GM08714 (cell line): ENCODE measurements at regions not wholly inside any gene's neighbourhood (a gene's known extent, or its start where the extent isn't known, plus 50 kb on each side); places are given as distances from the start of the nearest gene placed in this dataset.

ENCODE experiments used
- H3K4me3 ChIP-seq: fragments of 200-500 bp; sonication (Bioruptor generic); 2 replicates; pipeline ENCODE4 v1.5.1; 2014; ENCODE audit warnings: mild to moderate bottlenecking, low read length, inconsistent platforms
- ZNF274 ChIP-seq: IDR thresholded peaks from 2 replicates; pipeline ENCODE4 v1.6.1; 2012; ENCODE audit warnings: mild to moderate bottlenecking, low read depth, low read length

DNA sequence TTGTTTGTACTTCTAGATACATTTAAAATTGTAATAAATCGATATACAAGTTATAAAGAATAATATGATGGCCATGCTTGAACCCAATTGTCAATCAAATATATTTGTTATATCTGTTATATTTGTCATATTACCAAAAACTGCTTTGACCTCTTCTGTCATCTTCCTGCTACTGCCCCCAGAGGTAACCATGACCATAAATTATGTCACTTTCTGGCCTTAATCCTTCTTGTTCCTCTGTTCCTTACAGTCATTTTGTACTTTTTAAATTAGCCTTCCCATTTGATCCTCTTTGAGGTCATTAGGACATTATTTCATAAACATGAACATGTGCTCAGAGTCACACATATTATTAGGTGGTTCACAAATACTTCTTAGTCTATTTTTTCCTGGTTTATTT is 124.7 kb downstream of the HFE start:
- TF ChIP-seq ZNF274, result no peak
- H3K4me3 ChIP-seq, result no peak overlapping the region

DNA sequence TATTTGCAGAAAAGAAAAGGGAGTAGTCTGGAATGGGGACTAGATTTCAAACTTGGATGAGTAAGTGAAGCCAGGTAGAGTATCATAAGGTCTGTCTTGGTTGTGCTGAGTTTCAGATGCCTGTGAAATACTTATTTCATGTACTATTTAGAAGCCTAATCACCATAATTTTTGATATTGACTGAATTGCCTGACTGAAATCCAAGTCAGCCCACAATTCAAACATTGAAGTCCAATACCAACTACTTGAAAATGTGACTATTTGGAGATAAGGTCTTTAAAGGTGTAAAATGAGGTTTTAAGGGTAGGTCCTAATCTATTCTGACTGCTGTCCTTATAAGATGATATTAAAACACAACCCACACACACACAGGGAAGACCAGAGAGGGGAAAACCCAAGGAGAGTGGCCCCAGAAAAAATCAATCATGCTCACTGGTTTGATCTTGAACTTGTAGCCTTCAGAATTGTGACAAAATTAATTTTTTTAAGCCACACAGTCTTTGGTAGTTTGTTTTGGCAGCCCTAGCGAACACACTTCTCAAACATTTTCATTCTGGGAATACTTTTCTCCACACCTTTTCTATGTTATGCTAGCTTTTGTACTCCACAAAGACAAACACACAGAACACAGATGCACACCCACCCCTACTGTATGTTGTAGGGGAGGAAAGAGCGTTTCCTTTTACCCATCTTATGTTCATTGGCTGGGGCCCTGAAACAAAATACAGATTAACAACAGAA is 126.3 kb downstream of the HFE start:
- no peak overlapping the region for H3K4me3 ChIP-seq
- TF ChIP-seq ZNF274, result no peak

DNA sequence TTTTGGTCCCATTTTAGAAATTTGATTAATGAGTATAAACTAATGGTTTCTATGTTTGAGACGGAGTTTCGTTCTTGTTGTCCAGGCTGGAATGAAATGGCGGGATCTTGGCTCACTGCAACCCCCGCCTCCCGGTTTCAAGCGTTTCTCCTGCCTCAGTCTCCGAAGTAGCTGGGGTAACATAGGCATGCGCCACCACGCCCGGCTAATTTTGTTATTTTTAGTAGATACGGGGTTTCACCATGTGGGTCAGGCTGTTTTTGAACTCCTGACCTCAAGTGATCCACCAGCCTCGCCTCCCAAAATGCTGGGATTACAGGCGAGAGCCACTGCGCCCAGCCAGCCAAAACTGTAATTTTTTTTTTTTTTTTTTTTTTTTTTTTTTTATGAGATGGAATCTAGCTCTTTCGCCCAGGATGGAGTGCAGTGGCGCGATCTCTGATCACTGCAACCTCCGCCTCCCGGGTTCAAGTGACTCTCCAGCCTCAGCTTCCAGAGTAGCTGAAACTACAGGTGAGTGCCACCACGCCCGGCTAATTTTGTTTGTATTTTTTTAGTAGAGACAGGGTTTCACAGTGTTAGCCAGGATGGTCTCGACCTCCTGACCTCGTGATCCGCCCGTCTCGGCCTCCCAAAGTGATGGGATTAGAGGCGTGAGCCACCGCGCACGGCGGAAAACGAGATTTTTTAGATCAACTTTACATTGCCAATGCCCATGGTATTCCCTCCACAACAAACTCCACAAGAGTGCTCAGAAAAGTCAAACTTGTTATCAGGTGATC is 127.8 kb downstream of the HFE start:
- H3K4me3 ChIP-seq, result peak overlapping the region; percentile 72
- TF ChIP-seq ZNF274, result no peak

DNA sequence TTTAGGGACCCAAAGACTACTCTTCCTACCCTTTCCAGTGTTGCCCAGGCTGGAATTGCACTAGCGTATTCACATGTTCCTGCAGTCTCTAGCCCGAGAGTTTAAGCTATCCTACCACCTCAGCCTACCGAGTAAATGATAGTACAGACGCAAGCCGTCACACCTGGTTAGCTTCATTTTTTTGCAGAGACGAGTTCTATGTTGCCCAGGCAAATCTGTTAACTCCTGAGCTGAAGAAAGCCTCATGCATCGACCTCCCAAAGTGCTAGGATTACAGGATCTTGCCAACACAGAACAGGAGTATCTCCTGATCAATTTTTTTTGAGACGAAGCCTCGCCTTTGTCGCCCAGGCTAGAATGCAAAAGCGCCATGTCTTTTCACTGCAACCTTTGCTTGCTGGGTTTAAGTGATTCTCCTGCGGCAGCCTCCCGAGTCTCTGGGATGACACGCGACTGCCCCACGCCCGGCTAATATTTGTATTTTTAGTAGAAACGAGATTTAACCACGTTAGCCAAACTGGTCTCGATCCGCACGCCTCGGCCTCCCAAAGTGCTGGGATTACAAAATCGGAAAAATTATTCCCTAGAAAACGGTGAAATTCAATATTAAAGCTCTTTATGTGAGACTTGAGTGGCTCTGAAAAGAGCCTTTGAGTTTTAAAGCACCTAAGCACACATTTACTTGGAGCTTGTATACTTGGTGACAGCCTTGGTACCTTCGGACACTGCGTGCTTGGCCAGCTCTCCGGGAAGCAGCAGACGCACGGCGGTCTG is 128.5 kb downstream of the HFE start:
- TF ChIP-seq ZNF274, result no peak
- H3K4me3 ChIP-seq, result peak overlapping the region; percentile 72

DNA sequence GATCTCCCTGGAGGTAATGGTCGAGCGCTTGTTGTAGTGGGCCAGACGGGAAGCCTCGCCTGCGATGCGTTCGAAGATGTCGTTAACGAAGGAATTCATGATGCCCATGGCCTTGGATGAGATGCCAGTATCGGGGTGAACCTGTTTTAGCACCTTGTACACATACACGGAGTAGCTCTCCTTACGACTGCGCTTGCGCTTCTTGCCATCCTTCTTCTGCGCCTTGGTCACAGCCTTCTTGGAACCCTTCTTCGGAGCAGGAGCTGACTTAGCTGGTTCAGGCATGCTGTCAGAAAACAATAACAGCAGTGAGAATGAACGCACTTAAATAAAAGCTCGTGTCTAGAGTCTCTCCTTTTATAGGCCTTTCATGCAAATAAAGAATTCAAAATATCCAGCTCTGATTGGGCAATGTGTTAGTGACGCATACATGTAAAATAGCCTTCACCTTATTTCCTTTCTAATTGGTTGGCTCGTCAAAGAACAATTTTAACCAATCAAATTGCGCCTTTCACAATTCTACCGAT is 129.2 kb downstream of the HFE start:
- H3K4me3 ChIP-seq, result peak overlapping the region; percentile 72
- no peak for TF ChIP-seq ZNF274

DNA sequence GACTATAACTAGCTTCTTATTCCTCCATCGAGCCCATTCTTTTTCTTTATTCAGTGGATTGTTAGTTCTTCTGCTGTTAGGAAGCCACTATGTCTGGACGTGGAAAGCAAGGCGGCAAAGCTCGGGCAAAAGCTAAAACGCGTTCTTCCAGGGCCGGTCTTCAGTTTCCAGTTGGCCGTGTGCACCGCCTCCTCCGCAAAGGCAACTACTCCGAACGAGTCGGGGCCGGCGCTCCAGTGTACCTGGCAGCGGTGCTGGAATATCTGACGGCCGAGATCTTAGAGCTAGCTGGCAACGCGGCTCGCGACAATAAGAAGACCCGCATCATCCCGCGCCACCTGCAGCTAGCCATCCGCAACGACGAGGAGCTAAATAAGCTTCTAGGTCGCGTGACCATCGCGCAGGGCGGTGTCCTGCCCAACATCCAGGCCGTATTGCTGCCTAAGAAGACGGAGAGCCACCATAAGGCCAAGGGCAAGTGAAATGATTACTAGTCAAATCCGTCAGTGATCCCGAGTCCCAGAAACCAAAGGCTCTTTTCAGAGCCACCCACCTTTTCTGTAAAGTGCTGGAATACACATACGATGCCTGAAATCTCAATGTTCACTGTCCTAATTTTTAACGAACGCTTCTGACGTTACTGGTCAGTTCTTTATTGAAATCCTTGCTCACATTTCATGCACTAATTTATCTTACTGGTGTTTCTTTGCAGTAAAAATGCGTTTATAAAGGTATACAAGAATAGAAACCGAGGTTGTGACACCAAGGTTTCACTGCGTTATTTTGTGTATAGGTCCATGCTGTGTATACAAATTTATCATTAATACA is 129.9 kb downstream of the HFE start:
- peak overlapping the region; percentile 56 for H3K4me3 ChIP-seq
- TF ChIP-seq ZNF274, result no peak

DNA sequence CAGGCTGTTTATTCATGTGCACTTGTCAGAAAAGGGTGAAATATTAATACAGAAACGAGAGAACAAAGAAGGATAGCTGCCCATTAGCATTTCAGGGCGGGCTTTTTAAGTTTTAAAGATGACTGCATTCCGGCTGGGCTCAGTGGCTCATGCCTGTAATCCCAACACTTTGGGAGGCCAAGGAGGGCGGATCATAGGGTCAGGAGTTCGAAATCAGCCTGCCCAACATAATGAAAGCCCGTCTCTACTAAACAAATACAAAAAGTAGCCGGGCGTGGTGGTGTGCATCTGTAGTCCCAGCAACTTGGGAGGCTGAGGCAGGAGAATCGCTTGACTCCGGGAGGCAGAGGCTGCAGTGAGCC is 130.5 kb downstream of the HFE start:
- no peak for TF ChIP-seq ZNF274
- H3K4me3 ChIP-seq, result peak overlapping the region; percentile 56

DNA sequence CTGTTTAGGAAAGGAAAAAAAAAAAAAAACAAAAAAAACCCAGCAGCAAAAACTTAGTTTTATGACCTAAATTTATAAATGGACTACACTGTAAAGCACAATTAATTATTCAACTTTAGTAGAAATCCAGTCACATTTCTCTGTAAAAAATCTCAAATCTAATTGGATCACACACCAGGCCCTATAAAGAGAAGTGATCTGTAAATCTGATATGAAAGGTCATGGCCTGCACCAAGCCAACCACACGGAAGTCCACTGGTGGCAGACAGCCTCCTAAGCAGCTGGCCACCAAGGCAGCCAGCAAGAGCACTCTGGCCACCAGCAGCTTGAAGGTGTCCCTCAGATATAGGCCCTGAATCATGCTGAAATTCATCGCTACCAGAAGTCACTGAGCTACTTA is 131.6 kb downstream of the HFE start:
- no peak overlapping the region; the same call in 1 of the 2 replicates for H3K4me3 ChIP-seq
- no peak for TF ChIP-seq ZNF274

DNA sequence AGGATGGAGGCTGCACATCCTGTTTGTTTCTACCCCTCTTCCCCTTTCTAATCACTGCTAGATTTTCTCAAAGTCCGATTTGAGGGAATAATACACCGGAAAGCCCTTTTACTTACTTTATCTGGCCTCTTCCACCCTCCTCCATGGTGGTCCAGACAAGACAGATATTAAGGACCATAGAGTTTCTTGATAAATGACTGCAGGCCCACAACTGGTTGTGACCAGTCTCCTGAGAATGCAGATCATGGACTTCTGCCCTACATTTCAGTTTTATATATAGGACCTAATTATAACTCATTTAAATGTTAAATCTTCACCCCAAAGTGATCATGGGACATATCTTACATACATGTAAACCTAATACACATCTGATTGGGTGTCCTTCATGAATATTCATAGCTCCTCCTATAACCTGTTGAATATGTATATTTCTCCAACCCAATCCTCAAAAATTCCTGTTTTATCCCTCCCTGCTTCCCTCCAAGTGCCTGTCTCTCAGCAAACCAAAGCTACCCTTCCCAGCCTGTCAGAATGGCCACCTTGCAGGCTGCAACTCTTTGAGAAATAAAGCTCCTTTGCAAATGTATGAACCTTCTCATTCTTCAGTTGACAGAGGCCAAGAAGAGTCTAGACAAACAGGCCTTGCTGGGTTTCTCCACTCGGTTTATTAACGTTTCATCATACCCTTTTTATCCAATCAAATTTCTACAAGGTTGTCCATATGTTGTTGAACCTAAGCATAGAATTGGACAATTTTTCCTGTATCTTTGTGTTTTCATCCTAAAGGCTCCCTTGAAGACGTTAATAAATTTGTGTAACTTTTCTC is 133.1 kb downstream of the HFE start:
- H3K4me3 ChIP-seq, result no peak overlapping the region
- TF ChIP-seq ZNF274, result no peak

DNA sequence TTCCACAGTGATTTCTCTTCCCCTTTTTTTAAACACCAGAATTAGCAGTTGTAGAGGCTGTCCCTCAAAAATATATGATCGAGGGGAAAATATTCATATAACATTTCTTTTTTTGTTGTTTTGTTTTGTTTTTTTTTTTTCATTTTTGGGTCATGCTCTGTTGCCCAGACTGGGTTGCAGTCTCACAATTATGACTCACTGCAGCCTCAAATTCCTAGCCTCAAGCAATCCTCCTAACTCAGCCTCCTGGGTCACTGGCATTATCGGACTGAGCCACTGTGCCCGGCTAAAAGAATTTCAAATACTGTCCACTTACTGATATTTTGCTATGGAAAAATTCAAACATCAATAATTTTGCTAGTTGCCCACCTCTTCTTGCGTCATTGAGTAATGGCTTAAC is 134.0 kb downstream of the HFE start:
- no peak for TF ChIP-seq ZNF274
- H3K4me3 ChIP-seq, result no peak overlapping the region

DNA sequence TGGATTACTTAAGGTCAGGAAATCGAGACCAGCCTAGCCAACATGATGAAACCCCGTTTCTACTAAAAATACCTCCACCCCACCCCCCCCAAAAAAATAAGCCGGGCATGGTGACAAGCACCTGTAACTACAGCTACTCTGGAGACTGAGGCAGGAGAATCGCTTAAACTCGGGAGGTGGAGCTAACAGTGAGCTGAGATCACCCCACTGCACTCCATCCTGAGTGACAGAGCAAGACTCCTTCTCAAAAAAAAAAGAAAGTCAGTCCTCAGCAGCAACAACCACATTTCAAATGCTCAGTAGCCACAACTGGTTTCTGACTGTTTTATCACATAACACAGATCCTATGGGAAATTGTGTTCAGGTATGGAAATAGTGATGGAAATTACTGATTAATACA is 135.3 kb downstream of the HFE start:
- TF ChIP-seq ZNF274, result no peak
- H3K4me3 ChIP-seq, result no peak overlapping the region

DNA sequence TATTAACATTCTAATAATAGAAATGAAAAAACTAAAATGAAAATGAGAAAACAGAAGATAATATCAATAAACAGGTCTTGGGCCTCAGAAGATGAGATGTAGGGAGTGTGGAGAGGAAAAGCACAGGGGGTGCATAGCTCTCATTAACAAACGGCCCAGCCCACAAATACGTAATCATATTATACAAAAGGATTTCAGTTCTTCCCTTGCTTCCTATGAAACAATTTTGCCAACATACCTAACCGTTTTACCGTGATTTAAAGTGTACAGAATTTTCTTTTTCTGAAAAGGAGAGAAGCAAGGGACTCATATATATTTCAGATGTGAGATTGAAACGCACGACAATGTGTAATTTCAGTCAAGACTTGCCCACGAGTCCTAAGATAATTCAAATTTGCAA is 136.0 kb downstream of the HFE start:
- peak overlapping the region; percentile 96 for H3K4me3 ChIP-seq
- TF ChIP-seq ZNF274, result no peak
